ENCODE measurements at regions not wholly inside any gene's neighbourhood (a gene's known extent, or its start where the extent isn't known, plus 50 kb on each side); places are given as distances from the start of the nearest gene placed in this dataset.
"Not testable (repeated sequence)": the region's sequence is repeated elsewhere in the genome, so short reads cannot be mapped to it uniquely, and the experiment has no call there.

- DNase-seq, result no peak
- Mint-ChIP-seq H3K27ac (no peak overlapping the region), H3K27me3 (peaks cover 5% of the 10 kb centered on the region in 2 donors), H3K4me1 (no peaks in the 10 kb centered on the region), H3K36me3 (no peaks in the 10 kb centered on the region), H3K9me3 (no peaks in the 10 kb centered on the region), H3K4me3 (no peak overlapping the region)
- Histone ChIP-seq H3K9me3 (ENCODE audit: low read length) (no peaks in the 10 kb centered on the region), H3K27ac (ENCODE audit: low read depth, low read length) (no peak overlapping the region), H3K4me1 (ENCODE audit: insufficient read depth, low read length) (no peaks in the 10 kb centered on the region), H3K27me3 (ENCODE audit: insufficient read depth, low read length, poor library complexity, severe bottlenecking) (no peaks in the 10 kb centered on the region), H3K36me3 (ENCODE audit: insufficient read depth, low read length) (no peaks in the 10 kb centered on the region), H3K4me3 (ENCODE audit: low read length) (no peak overlapping the region)
- ChIA-PET CTCF (no interaction called here), POLR2A (no interaction called here)
Observed at GRCh38 chr11:93608364-93608763, 53.1 kb upstream of the CEP295 start.

GRCh38 chr11:93606721-93607120 lies 54.8 kb upstream of the CEP295 start:
- no peak for DNase-seq
- Histone ChIP-seq H3K4me1 (ENCODE audit: insufficient read depth, low read length) (no peaks in the 10 kb centered on the region), H3K27me3 (ENCODE audit: insufficient read depth, low read length, poor library complexity, severe bottlenecking) (no peaks in the 10 kb centered on the region), H3K36me3 (ENCODE audit: insufficient read depth, low read length) (no peaks in the 10 kb centered on the region), H3K27ac (ENCODE audit: low read depth, low read length) (no peak overlapping the region), H3K4me3 (ENCODE audit: low read length) (no peak overlapping the region), H3K9me3 (ENCODE audit: low read length) (no peaks in the 10 kb centered on the region)
- Mint-ChIP-seq H3K4me3 (no peak overlapping the region), H3K36me3 (no peaks in the 10 kb centered on the region), H3K27ac (no peak overlapping the region), H3K9me3 (no peaks in the 10 kb centered on the region), H3K4me1 (no peaks in the 10 kb centered on the region), H3K27me3 (peaks cover 1 to 6% of the 10 kb centered on the region in 2 donors)
- POLR2A ChIA-PET, result no interaction called here
- CTCF ChIA-PET, result no interaction called here

GRCh38 chr11:93606314-93606713 lies 55.2 kb upstream of the CEP295 start:
- no peaks in the 10 kb centered on the region for H3K27me3 ChIP-seq (ENCODE audit: insufficient read depth, low read length, poor library complexity, severe bottlenecking)
- H3K36me3 ChIP-seq (ENCODE audit: insufficient read depth, low read length), result no peaks in the 10 kb centered on the region
- Mint-ChIP-seq H3K27me3 (peaks cover 1 to 6% of the 10 kb centered on the region in 2 donors), H3K36me3 (no peaks in the 10 kb centered on the region), H3K4me1 (no peaks in the 10 kb centered on the region), H3K27ac (no peak overlapping the region), H3K9me3 (no peaks in the 10 kb centered on the region), H3K4me3 (no peak overlapping the region)
- no peak overlapping the region for H3K27ac ChIP-seq (ENCODE audit: low read depth, low read length)
- no peaks in the 10 kb centered on the region for H3K9me3 ChIP-seq (ENCODE audit: low read length)
- DNase-seq, result no peak
- ChIA-PET CTCF (no interaction called here), POLR2A (no interaction called here)
- no peaks in the 10 kb centered on the region for H3K4me1 ChIP-seq (ENCODE audit: insufficient read depth, low read length)
- no peak overlapping the region for H3K4me3 ChIP-seq (ENCODE audit: low read length)

- DNase-seq, result no peak
- H3K27ac Mint-ChIP-seq, result no peak overlapping the region
- peaks cover 1 to 10% of the 10 kb centered on the region in 2 donors for H3K27me3 Mint-ChIP-seq
- H3K9me3 ChIP-seq (ENCODE audit: low read length), result no peaks in the 10 kb centered on the region
- no peaks in the 10 kb centered on the region for H3K9me3 Mint-ChIP-seq
- H3K27me3 ChIP-seq (ENCODE audit: insufficient read depth, low read length, poor library complexity, severe bottlenecking), result no peaks in the 10 kb centered on the region
- no peak overlapping the region for H3K4me3 Mint-ChIP-seq
- H3K4me3 ChIP-seq (ENCODE audit: low read length), result no peak overlapping the region
- POLR2A ChIA-PET, result no interaction called here
- H3K36me3 Mint-ChIP-seq, result no peaks in the 10 kb centered on the region
- CTCF ChIA-PET, result interaction anchor here (1.3 kb wide), 1 partner anchor 11 kb away, joined by 4 read pairs; no protein-coding TSS in a partner anchor
- no peaks in the 10 kb centered on the region for H3K36me3 ChIP-seq (ENCODE audit: insufficient read depth, low read length)
- H3K4me1 Mint-ChIP-seq, result no peaks in the 10 kb centered on the region
- H3K27ac ChIP-seq (ENCODE audit: low read depth, low read length), result no peak overlapping the region
- no peaks in the 10 kb centered on the region for H3K4me1 ChIP-seq (ENCODE audit: insufficient read depth, low read length)
Observed at GRCh38 chr11:93605642-93606041, 55.8 kb upstream of the CEP295 start.

GRCh38 chr11:93604008-93604660 lies 57.3 kb upstream of the CEP295 start:
- ChIA-PET CTCF (no interaction called here), POLR2A (no interaction called here)
- no peaks in the 10 kb centered on the region for H3K27me3 ChIP-seq (ENCODE audit: insufficient read depth, low read length, poor library complexity, severe bottlenecking)
- no peak overlapping the region for H3K4me3 ChIP-seq (ENCODE audit: low read length)
- no peak overlapping the region for H3K27ac ChIP-seq (ENCODE audit: low read depth, low read length)
- H3K4me3 Mint-ChIP-seq, result no peak overlapping the region
- H3K4me1 Mint-ChIP-seq, result no peaks in the 10 kb centered on the region
- no peaks in the 10 kb centered on the region for H3K9me3 ChIP-seq (ENCODE audit: low read length)
- no peaks in the 10 kb centered on the region for H3K9me3 Mint-ChIP-seq
- no peaks in the 10 kb centered on the region for H3K36me3 ChIP-seq (ENCODE audit: insufficient read depth, low read length)
- peaks cover 1 to 20% of the 10 kb centered on the region in 2 donors for H3K27me3 Mint-ChIP-seq
- peak overlapping the region in 1 of 8 donors; percentile 15 for H3K27ac Mint-ChIP-seq
- H3K4me1 ChIP-seq (ENCODE audit: insufficient read depth, low read length), result no peaks in the 10 kb centered on the region
- no peaks in the 10 kb centered on the region for H3K36me3 Mint-ChIP-seq
- DNase-seq, result no peak

- H3K4me1 Mint-ChIP-seq, result no peaks in the 10 kb centered on the region
- ChIA-PET CTCF (no interaction called here), POLR2A (no interaction called here)
- Histone ChIP-seq H3K36me3 (ENCODE audit: insufficient read depth, low read length) (no peaks in the 10 kb centered on the region), H3K9me3 (ENCODE audit: low read length) (no peaks in the 10 kb centered on the region), H3K4me3 (ENCODE audit: low read length) (no peak overlapping the region), H3K27me3 (ENCODE audit: insufficient read depth, low read length, poor library complexity, severe bottlenecking) (no peaks in the 10 kb centered on the region), H3K27ac (ENCODE audit: low read depth, low read length) (no peak overlapping the region), H3K4me1 (ENCODE audit: insufficient read depth, low read length) (no peaks in the 10 kb centered on the region)
- H3K9me3 Mint-ChIP-seq, result no peaks in the 10 kb centered on the region
- peaks cover 1 to 25% of the 10 kb centered on the region in 2 donors for H3K27me3 Mint-ChIP-seq
- no peak for DNase-seq
- no peak overlapping the region for H3K27ac Mint-ChIP-seq
- no peaks in the 10 kb centered on the region for H3K36me3 Mint-ChIP-seq
- H3K4me3 Mint-ChIP-seq, result no peak overlapping the region
Observed at GRCh38 chr11:93603225-93604007, 58.1 kb upstream of the CEP295 start.

GRCh38 chr11:93596171-93596570 lies 53.0 kb upstream of the SMCO4 start:
- DNase-seq; H3K9me3 ChIP-seq (ENCODE audit: low read length); H3K9me3 Mint-ChIP-seq; POLR2A ChIA-PET; H3K27ac Mint-ChIP-seq; H3K27ac ChIP-seq (ENCODE audit: low read depth, low read length); H3K4me3 ChIP-seq (ENCODE audit: low read length); H3K4me1 ChIP-seq (ENCODE audit: insufficient read depth, low read length); H3K27me3 ChIP-seq (ENCODE audit: insufficient read depth, low read length, poor library complexity, severe bottlenecking); CTCF ChIA-PET; H3K36me3 ChIP-seq (ENCODE audit: insufficient read depth, low read length); H3K4me1 Mint-ChIP-seq; H3K4me3 Mint-ChIP-seq; H3K36me3 Mint-ChIP-seq: not testable (repeated sequence)
- H3K27me3 Mint-ChIP-seq, result peaks cover 1 to 19% of the 10 kb centered on the region in 2 donors

Measured in CD8-positive, alpha-beta memory T cell (primary cell).